ENCODE measurements at regions not wholly inside any gene's neighbourhood (a gene's known extent, or its start where the extent isn't known, plus 50 kb on each side); places are given as distances from the start of the nearest gene placed in this dataset.
"Not testable (repeated sequence)": the region's sequence is repeated elsewhere in the genome, so short reads cannot be mapped to it uniquely, and the experiment has no call there.

GRCh38 chr5:120919017-120919416 is 454.9 kb downstream of the PRR16 start:
- no peak for DNase-seq (ENCODE audit: low spot score)

GRCh38 chr5:120923026-120923425 is 458.9 kb downstream of the PRR16 start:
- no peak for DNase-seq (ENCODE audit: low spot score)

GRCh38 chr5:120926471-120926870 is 462.4 kb downstream of the PRR16 start:
- DNase-seq (ENCODE audit: low spot score) = no peak

- DNase-seq (ENCODE audit: low spot score) = peak; percentile 24
Measured at GRCh38 chr5:120927950-120928530, 463.9 kb downstream of the PRR16 start.

- DNase-seq (ENCODE audit: low spot score) = no peak
Measured at GRCh38 chr5:120932480-120932879, 468.4 kb downstream of the PRR16 start.

GRCh38 chr5:120934031-120934430 is 469.9 kb downstream of the PRR16 start:
- DNase-seq (ENCODE audit: low spot score) = no peak

GRCh38 chr5:120936652-120937051 is 472.6 kb downstream of the PRR16 start:
- no peak for DNase-seq (ENCODE audit: low spot score)

GRCh38 chr5:120938604-120939003 is 474.5 kb downstream of the PRR16 start:
- DNase-seq (ENCODE audit: low spot score) = no peak

GRCh38 chr5:120942596-120943350 is 478.7 kb downstream of the PRR16 start:
- no peak for DNase-seq (ENCODE audit: low spot score)

GRCh38 chr5:120949596-120949995 is 485.5 kb downstream of the PRR16 start:
- not testable (repeated sequence) for DNase-seq (ENCODE audit: low spot score)

- not testable (repeated sequence) for DNase-seq (ENCODE audit: low spot score)
Measured at GRCh38 chr5:120953445-120953844, 489.3 kb downstream of the PRR16 start.

- DNase-seq (ENCODE audit: low spot score) = no peak
Measured at GRCh38 chr5:120954255-120954654, 490.2 kb downstream of the PRR16 start.

- no peak for DNase-seq (ENCODE audit: low spot score)
Measured at GRCh38 chr5:120955795-120956194, 491.7 kb downstream of the PRR16 start.

- DNase-seq (ENCODE audit: low spot score) = no peak
Measured at GRCh38 chr5:120958877-120959485, 494.9 kb downstream of the PRR16 start.

GRCh38 chr5:120960510-120960909 is 496.4 kb downstream of the PRR16 start:
- DNase-seq (ENCODE audit: low spot score) = no peak

- no peak for DNase-seq (ENCODE audit: low spot score)
Measured at GRCh38 chr5:120967366-120967765, 503.3 kb downstream of the PRR16 start.

- DNase-seq (ENCODE audit: low spot score) = no peak
Measured at GRCh38 chr5:120974690-120975089, 510.6 kb downstream of the PRR16 start.

GRCh38 chr5:120982351-120982750 is 518.3 kb downstream of the PRR16 start:
- no peak for DNase-seq (ENCODE audit: low spot score)

GRCh38 chr5:120985526-120985925 is 521.4 kb downstream of the PRR16 start:
- no peak for DNase-seq (ENCODE audit: low spot score)

- DNase-seq (ENCODE audit: low spot score) = no peak
Measured at GRCh38 chr5:120988491-120988890, 524.4 kb downstream of the PRR16 start.

- DNase-seq (ENCODE audit: low spot score) = no peak
Measured at GRCh38 chr5:120988941-120989340, 524.8 kb downstream of the PRR16 start.

GRCh38 chr5:120991569-120991968 is 527.5 kb downstream of the PRR16 start:
- DNase-seq (ENCODE audit: low spot score) = no peak

- no peak for DNase-seq (ENCODE audit: low spot score)
Measured at GRCh38 chr5:120994112-120994511, 530.0 kb downstream of the PRR16 start.
